WTC11 (cell line): ENCODE measurements at regions not wholly inside any gene's neighbourhood (a gene's known extent, or its start where the extent isn't known, plus 50 kb on each side); places are given as distances from the start of the nearest gene placed in this dataset.

Source experiments
- ATAC-seq: fragments of 200-7000 bp; cut with Tn5 transposase; 2 replicates; pipeline ENCODE4 v1.10.0; 2021; ENCODE audit warnings: mild to moderate bottlenecking, moderate library complexity
- CTCF ChIA-PET: fragments of 300-600 bp; sonication (Branson Sonifier 250); formaldehyde crosslinking; loops from one replicate; lab custom pipeline; 2021; ENCODE audit warnings: antibody characterized with exemption; lab: Charles Lee
- POLR2A ChIA-PET: fragments of 350-600 bp; sonication (Branson Sonifier 250); formaldehyde crosslinking; loops from one replicate; lab custom pipeline; 2021; ENCODE audit warnings: antibody characterized with exemption; lab: Charles Lee
- DNase-seq: peaks from one replicate; pipeline ENCODE4 v3.0.0; 2021; ENCODE audit warnings: low spot score
- H3K27ac Mint-ChIP-seq: 2 replicates; pipeline ENCODE4 v1.8.0; 2021; ENCODE audit warnings: mixed read lengths
- H3K27me3 Mint-ChIP-seq: 2 replicates; pipeline ENCODE4 v1.8.0; 2021; ENCODE audit warnings: low read depth, mild to moderate bottlenecking, moderate library complexity, mixed read lengths
- H3K36me3 Mint-ChIP-seq: 2 replicates; pipeline ENCODE4 v1.8.0; 2021; ENCODE audit warnings: mixed read lengths
- H3K4me1 Mint-ChIP-seq: 2 replicates; pipeline ENCODE4 v1.8.0; 2022; ENCODE audit warnings: mixed read lengths
- H3K4me3 Mint-ChIP-seq: 2 replicates; pipeline ENCODE4 v1.8.0; 2021; ENCODE audit warnings: mild to moderate bottlenecking, moderate library complexity, mixed read lengths
- H3K9me3 Mint-ChIP-seq: 2 replicates; pipeline ENCODE4 v1.8.0; 2021; ENCODE audit warnings: mixed read lengths
- EMX1 ChIP-seq: fragments of 250-450 bp; sonication (Bioruptor Pico); IDR thresholded peaks from 2 replicates; pipeline ENCODE4 v1.8.0; 2021; ENCODE audit warnings: mild to moderate bottlenecking
- NFE2L1 ChIP-seq: sonication (generic); formaldehyde crosslinking; IDR thresholded peaks from 2 replicates; pipeline ENCODE4 v1.8.1; 2023; ENCODE audit warnings: missing genetic modification reagents
- TCF7 ChIP-seq: sonication (generic); formaldehyde crosslinking; IDR thresholded peaks from 2 replicates; pipeline ENCODE4 v1.8.0; 2022; ENCODE audit warnings: mild to moderate bottlenecking, low read depth, missing genetic modification reagents, moderate library complexity
- ZNF138 ChIP-seq: sonication (generic); formaldehyde crosslinking; conservative IDR thresholded peaks from 2 replicates; pipeline ENCODE4 v1.8.1; 2022; ENCODE audit warnings: mild to moderate bottlenecking, moderate library complexity, missing genetic modification reagents
- ZNF317 ChIP-seq: sonication (generic); formaldehyde crosslinking; IDR thresholded peaks from 2 replicates; pipeline ENCODE4 v1.8.1; 2023; ENCODE audit warnings: low read depth, mild to moderate bottlenecking, moderate library complexity, missing genetic modification reagents, borderline replicate concordance
- TF ChIP-seq, protein P1 (sequence below): sonication (generic); formaldehyde crosslinking; IDR thresholded peaks from 2 replicates; pipeline ENCODE4 v1.8.0; 2023; ENCODE audit warnings: mild to moderate bottlenecking, missing genetic modification reagents
- TF ChIP-seq, protein P2 (sequence below): sonication (generic); formaldehyde crosslinking; IDR thresholded peaks from 2 replicates; pipeline ENCODE4 v1.8.1; 2022; ENCODE audit warnings: missing genetic modification reagents, borderline replicate concordance
- TF ChIP-seq, protein P3 (sequence below): fragments of 250-450 bp; sonication (Bioruptor Pico); IDR thresholded peaks from 2 replicates; pipeline ENCODE4 v1.9.0; 2021; ENCODE audit warnings: mild to moderate bottlenecking
- TF ChIP-seq, protein P4 (sequence below): sonication (generic); formaldehyde crosslinking; IDR thresholded peaks from 2 replicates; pipeline ENCODE4 v1.8.0; 2023; ENCODE audit warnings: missing genetic modification reagents, mild to moderate bottlenecking, borderline replicate concordance
- TF ChIP-seq, protein P5 (sequence below): fragments of 200-600 bp; IDR thresholded peaks from 2 replicates; pipeline ENCODE4 v1.8.0; 2022; ENCODE audit warnings: antibody characterized with exemption
- TF ChIP-seq, protein P6 (sequence below): sonication (generic); formaldehyde crosslinking; IDR thresholded peaks from 2 replicates; pipeline ENCODE4 v1.8.1; 2023; ENCODE audit warnings: mild to moderate bottlenecking, missing genetic modification reagents
- TF ChIP-seq, protein P7 (sequence below): fragments of 250-450 bp; sonication (Bioruptor Pico); IDR thresholded peaks from 2 replicates; pipeline ENCODE4 v1.9.0; 2021; ENCODE audit warnings: mild to moderate bottlenecking

DNA sequence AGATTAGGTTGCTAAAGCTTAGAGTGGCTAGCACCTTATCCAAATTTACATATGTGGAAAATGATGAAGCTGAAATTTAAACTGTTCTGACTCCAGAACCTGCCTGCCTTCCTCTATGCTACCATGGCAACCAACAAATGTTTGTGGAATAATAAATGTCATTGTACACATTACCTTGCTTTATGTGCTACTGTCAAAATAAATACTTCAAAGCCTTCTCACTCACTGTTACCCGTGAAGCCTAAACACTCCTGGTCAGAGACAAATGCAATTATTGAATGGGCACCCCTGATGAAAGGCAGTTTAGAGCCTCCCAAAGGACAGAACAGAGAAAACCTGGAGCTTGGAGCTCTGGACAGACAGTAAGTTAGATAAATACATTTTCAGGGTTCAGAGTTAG lies 158.6 kb downstream of the FAM114A2 start (continued):
- TF ChIP-seq, protein P1, sequence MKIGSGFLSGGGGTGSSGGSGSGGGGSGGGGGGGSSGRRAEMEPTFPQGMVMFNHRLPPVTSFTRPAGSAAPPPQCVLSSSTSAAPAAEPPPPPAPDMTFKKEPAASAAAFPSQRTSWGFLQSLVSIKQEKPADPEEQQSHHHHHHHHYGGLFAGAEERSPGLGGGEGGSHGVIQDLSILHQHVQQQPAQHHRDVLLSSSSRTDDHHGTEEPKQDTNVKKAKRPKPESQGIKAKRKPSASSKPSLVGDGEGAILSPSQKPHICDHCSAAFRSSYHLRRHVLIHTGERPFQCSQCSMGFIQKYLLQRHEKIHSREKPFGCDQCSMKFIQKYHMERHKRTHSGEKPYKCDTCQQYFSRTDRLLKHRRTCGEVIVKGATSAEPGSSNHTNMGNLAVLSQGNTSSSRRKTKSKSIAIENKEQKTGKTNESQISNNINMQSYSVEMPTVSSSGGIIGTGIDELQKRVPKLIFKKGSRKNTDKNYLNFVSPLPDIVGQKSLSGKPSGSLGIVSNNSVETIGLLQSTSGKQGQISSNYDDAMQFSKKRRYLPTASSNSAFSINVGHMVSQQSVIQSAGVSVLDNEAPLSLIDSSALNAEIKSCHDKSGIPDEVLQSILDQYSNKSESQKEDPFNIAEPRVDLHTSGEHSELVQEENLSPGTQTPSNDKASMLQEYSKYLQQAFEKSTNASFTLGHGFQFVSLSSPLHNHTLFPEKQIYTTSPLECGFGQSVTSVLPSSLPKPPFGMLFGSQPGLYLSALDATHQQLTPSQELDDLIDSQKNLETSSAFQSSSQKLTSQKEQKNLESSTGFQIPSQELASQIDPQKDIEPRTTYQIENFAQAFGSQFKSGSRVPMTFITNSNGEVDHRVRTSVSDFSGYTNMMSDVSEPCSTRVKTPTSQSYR (CRISPR knock-in tag), result no peak
- TF ChIP-seq ZNF317 (CRISPR knock-in tag), result no peak
- no peak for TF ChIP-seq EMX1 (CRISPR knock-in tag)
- TF ChIP-seq, protein P2, sequence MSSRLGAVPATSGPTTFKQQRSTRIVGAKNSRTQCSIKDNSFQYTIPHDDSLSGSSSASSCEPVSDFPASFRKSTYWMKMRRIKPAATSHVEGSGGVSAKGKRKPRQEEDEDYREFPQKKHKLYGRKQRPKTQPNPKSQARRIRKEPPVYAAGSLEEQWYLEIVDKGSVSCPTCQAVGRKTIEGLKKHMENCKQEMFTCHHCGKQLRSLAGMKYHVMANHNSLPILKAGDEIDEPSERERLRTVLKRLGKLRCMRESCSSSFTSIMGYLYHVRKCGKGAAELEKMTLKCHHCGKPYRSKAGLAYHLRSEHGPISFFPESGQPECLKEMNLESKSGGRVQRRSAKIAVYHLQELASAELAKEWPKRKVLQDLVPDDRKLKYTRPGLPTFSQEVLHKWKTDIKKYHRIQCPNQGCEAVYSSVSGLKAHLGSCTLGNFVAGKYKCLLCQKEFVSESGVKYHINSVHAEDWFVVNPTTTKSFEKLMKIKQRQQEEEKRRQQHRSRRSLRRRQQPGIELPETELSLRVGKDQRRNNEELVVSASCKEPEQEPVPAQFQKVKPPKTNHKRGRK (CRISPR knock-in tag), result no peak
- TF ChIP-seq, protein P3, sequence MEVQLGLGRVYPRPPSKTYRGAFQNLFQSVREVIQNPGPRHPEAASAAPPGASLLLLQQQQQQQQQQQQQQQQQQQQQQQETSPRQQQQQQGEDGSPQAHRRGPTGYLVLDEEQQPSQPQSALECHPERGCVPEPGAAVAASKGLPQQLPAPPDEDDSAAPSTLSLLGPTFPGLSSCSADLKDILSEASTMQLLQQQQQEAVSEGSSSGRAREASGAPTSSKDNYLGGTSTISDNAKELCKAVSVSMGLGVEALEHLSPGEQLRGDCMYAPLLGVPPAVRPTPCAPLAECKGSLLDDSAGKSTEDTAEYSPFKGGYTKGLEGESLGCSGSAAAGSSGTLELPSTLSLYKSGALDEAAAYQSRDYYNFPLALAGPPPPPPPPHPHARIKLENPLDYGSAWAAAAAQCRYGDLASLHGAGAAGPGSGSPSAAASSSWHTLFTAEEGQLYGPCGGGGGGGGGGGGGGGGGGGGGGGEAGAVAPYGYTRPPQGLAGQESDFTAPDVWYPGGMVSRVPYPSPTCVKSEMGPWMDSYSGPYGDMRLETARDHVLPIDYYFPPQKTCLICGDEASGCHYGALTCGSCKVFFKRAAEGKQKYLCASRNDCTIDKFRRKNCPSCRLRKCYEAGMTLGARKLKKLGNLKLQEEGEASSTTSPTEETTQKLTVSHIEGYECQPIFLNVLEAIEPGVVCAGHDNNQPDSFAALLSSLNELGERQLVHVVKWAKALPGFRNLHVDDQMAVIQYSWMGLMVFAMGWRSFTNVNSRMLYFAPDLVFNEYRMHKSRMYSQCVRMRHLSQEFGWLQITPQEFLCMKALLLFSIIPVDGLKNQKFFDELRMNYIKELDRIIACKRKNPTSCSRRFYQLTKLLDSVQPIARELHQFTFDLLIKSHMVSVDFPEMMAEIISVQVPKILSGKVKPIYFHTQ, result no peak
- TF ChIP-seq, all 79 proteins: peak for 0

DNA sequence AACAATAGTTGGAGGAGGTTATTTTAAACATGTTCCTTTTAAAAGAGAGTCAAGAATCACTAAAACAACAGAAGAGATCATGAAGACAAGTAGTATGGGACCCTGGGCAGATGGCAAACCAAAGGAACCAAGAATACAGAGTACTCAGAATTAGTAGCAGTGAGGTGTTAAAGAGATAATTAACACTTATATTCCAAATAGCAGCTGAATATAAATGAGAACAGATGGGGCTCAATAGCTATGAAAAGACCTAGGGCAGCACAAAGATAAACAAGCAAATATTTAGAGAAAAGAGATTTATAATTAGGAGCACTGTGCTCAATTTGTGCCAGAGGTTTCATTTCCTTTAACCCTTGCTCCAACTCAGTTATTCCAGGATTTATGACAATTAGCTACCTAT lies 159.1 kb downstream of the FAM114A2 start:
- H3K4me1 Mint-ChIP-seq, result peaks cover 11% of the 10 kb centered on the region
- POLR2A ChIA-PET, result no interaction called here
- no peak overlapping the region for H3K27ac Mint-ChIP-seq
- H3K27me3 Mint-ChIP-seq, result no peaks in the 10 kb centered on the region
- peaks cover 3% of the 10 kb centered on the region; the same call in 1 of the 2 replicates for H3K9me3 Mint-ChIP-seq
- DNase-seq (no peak), ATAC-seq (no peak)
- CTCF ChIA-PET, result no interaction called here
- H3K36me3 Mint-ChIP-seq, result no peaks in the 10 kb centered on the region
- no peak overlapping the region for H3K4me3 Mint-ChIP-seq
- TF ChIP-seq EMX1 (CRISPR knock-in tag) (no peak), NFE2L1 (CRISPR knock-in tag) (no peak), ZNF138 (no peak)
- TF ChIP-seq, protein P4, sequence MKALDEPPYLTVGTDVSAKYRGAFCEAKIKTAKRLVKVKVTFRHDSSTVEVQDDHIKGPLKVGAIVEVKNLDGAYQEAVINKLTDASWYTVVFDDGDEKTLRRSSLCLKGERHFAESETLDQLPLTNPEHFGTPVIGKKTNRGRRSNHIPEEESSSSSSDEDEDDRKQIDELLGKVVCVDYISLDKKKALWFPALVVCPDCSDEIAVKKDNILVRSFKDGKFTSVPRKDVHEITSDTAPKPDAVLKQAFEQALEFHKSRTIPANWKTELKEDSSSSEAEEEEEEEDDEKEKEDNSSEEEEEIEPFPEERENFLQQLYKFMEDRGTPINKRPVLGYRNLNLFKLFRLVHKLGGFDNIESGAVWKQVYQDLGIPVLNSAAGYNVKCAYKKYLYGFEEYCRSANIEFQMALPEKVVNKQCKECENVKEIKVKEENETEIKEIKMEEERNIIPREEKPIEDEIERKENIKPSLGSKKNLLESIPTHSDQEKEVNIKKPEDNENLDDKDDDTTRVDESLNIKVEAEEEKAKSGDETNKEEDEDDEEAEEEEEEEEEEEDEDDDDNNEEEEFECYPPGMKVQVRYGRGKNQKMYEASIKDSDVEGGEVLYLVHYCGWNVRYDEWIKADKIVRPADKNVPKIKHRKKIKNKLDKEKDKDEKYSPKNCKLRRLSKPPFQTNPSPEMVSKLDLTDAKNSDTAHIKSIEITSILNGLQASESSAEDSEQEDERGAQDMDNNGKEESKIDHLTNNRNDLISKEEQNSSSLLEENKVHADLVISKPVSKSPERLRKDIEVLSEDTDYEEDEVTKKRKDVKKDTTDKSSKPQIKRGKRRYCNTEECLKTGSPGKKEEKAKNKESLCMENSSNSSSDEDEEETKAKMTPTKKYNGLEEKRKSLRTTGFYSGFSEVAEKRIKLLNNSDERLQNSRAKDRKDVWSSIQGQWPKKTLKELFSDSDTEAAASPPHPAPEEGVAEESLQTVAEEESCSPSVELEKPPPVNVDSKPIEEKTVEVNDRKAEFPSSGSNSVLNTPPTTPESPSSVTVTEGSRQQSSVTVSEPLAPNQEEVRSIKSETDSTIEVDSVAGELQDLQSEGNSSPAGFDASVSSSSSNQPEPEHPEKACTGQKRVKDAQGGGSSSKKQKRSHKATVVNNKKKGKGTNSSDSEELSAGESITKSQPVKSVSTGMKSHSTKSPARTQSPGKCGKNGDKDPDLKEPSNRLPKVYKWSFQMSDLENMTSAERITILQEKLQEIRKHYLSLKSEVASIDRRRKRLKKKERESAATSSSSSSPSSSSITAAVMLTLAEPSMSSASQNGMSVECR (CRISPR knock-in tag), result no peak
- TF ChIP-seq, protein P5, sequence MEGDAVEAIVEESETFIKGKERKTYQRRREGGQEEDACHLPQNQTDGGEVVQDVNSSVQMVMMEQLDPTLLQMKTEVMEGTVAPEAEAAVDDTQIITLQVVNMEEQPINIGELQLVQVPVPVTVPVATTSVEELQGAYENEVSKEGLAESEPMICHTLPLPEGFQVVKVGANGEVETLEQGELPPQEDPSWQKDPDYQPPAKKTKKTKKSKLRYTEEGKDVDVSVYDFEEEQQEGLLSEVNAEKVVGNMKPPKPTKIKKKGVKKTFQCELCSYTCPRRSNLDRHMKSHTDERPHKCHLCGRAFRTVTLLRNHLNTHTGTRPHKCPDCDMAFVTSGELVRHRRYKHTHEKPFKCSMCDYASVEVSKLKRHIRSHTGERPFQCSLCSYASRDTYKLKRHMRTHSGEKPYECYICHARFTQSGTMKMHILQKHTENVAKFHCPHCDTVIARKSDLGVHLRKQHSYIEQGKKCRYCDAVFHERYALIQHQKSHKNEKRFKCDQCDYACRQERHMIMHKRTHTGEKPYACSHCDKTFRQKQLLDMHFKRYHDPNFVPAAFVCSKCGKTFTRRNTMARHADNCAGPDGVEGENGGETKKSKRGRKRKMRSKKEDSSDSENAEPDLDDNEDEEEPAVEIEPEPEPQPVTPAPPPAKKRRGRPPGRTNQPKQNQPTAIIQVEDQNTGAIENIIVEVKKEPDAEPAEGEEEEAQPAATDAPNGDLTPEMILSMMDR, result no peak

DNA sequence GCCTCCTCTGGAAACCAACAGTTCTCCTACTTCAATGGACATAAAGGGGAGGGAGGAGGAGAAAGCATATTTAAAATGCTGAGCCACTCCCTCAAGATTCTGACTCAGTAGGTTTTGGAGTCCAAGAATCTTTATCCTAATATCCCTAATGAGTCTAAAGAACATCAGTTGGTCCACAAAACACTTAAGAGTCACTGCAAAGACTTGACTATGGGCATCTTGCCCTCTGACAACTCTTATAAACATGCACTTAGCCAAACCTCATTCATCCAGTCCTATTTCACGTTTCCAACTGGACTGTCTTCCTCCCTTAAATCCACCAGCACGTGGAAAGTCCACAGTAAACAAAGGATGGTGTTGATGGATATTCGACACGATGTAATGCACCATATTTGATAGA lies 172.5 kb downstream of the FAM114A2 start:
- CTCF ChIA-PET, result no interaction called here
- H3K36me3 Mint-ChIP-seq, result peaks cover 5% of the 10 kb centered on the region; the same call in 1 of the 2 replicates
- no peak overlapping the region for H3K4me3 Mint-ChIP-seq
- ATAC-seq, result no peak
- DNase-seq, result no peak
- POLR2A ChIA-PET, result no interaction called here
- H3K4me1 Mint-ChIP-seq, result peaks cover 9% of the 10 kb centered on the region
- H3K9me3 Mint-ChIP-seq, result peaks cover 9% of the 10 kb centered on the region
- H3K27me3 Mint-ChIP-seq, result peaks cover 36% of the 10 kb centered on the region
- TF ChIP-seq, protein P6, sequence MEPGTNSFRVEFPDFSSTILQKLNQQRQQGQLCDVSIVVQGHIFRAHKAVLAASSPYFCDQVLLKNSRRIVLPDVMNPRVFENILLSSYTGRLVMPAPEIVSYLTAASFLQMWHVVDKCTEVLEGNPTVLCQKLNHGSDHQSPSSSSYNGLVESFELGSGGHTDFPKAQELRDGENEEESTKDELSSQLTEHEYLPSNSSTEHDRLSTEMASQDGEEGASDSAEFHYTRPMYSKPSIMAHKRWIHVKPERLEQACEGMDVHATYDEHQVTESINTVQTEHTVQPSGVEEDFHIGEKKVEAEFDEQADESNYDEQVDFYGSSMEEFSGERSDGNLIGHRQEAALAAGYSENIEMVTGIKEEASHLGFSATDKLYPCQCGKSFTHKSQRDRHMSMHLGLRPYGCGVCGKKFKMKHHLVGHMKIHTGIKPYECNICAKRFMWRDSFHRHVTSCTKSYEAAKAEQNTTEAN, result no peak
- no peak for TF ChIP-seq TCF7 (CRISPR knock-in tag)
- TF ChIP-seq, protein P7, sequence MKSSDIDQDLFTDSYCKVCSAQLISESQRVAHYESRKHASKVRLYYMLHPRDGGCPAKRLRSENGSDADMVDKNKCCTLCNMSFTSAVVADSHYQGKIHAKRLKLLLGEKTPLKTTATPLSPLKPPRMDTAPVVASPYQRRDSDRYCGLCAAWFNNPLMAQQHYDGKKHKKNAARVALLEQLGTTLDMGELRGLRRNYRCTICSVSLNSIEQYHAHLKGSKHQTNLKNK (CRISPR knock-in tag), result no peak
- TF ChIP-seq, all 79 proteins: peak for 0
- H3K27ac Mint-ChIP-seq, result no peak overlapping the region
